IMR-90 (cell line): ENCODE measurements at regions not wholly inside any gene's neighbourhood (a gene's known extent, or its start where the extent isn't known, plus 50 kb on each side); places are given as distances from the start of the nearest gene placed in this dataset.
A peak's percentile ranks its signal among the peaks of the same experiment; 100 is the strongest.

Experiments
- ATAC-seq: fragments of 200-7000 bp; cut with Tn5 transposase; 2 replicates; pipeline ENCODE4 v1.9.1; 2020; ENCODE audit warnings: low read depth, mild to moderate bottlenecking, moderate library complexity
- BruUV-seq: library from RNA; stranded (reverse); fragments of 400-500 nt; replicated peaks from 2 replicates; lab custom pipeline; 2021; lab: Mats Ljungman, UMichigan
- CTCF ChIA-PET: fragments of 300-600 bp; formaldehyde crosslinking; extraction: SDS; loops from one replicate; lab custom pipeline; 2021; ENCODE audit warnings: antibody characterized with exemption; lab: Yijun Ruan, JAX
- POLR2A ChIA-PET: fragments of 300-600 bp; sonication (Branson Sonifier 250); formaldehyde crosslinking; loops from one replicate; lab custom pipeline; 2022; ENCODE audit warnings: antibody characterized with exemption; ENCODE audit not compliant: unreplicated experiment; lab: Charles Lee
- DNase-seq: peaks from one replicate; pipeline ENCODE4 v3.0.0; 2013
- H2AFZ ChIP-seq: replicated peaks from 2 replicates; pipeline ENCODE3; 2013; ENCODE audit warnings: low read length, mild to moderate bottlenecking; ENCODE audit not compliant: poor library complexity
- H2AK5ac ChIP-seq: 2 replicates; pipeline ENCODE4 v1.6.1; 2013; ENCODE audit warnings: low read depth, low read length, inconsistent platforms
- H2AK9ac ChIP-seq: replicated peaks from 2 replicates; pipeline ENCODE3; 2013; ENCODE audit warnings: mild to moderate bottlenecking, low read depth, low read length, moderate library complexity; ENCODE audit not compliant: poor library complexity
- H2BK120ac ChIP-seq: 2 replicates; pipeline ENCODE4 v1.6.1; 2013; ENCODE audit warnings: low read depth, low read length, inconsistent platforms
- H2BK15ac ChIP-seq: 3 replicates; pipeline ENCODE4 v1.6.1; 2013; ENCODE audit warnings: low read depth, low read length, inconsistent platforms
- H2BK20ac ChIP-seq: 2 replicates; pipeline ENCODE4 v1.6.1; 2013; ENCODE audit warnings: low read depth, mild to moderate bottlenecking, inconsistent platforms, low read length, moderate library complexity
- H2BK5ac ChIP-seq: 2 replicates; pipeline ENCODE4 v1.6.1; 2013; ENCODE audit warnings: mild to moderate bottlenecking, low read depth, low read length, inconsistent platforms; ENCODE audit not compliant: poor library complexity, severe bottlenecking
- H3K14ac ChIP-seq: replicated peaks from 2 replicates; pipeline ENCODE4 v1.6.1; 2013; ENCODE audit warnings: low read depth, low read length, inconsistent platforms
- H3K18ac ChIP-seq: 2 replicates; pipeline ENCODE4 v1.6.1; 2013; ENCODE audit warnings: low read depth, low read length, control low read depth
- H3K23ac ChIP-seq: 2 replicates; pipeline ENCODE4 v1.6.1; 2013; ENCODE audit warnings: low read depth, low read length, inconsistent platforms
- H3K27ac ChIP-seq: 2 replicates; pipeline ENCODE4 v1.5.1; 2013; ENCODE audit warnings: mild to moderate bottlenecking, control low read depth, low read length; ENCODE audit not compliant: insufficient read depth
- H3K27me3 ChIP-seq: 2 replicates; pipeline ENCODE4 v1.6.1; 2013; ENCODE audit warnings: low read length; ENCODE audit not compliant: control insufficient read depth, insufficient read depth
- H3K36me3 ChIP-seq: 2 replicates; pipeline ENCODE4 v1.6.1; 2013; ENCODE audit warnings: low read length, mixed read lengths; ENCODE audit not compliant: control insufficient read depth, insufficient read depth
- H3K4ac ChIP-seq: 2 replicates; pipeline ENCODE4 v1.6.1; 2013; ENCODE audit warnings: low read depth, low read length, inconsistent platforms
- H3K4me1 ChIP-seq: 2 replicates; pipeline ENCODE4 v1.6.1; 2013; ENCODE audit warnings: low read length, mixed read lengths; ENCODE audit not compliant: control insufficient read depth, insufficient read depth
- H3K4me2 ChIP-seq: 2 replicates; pipeline ENCODE4 v1.6.1; 2013; ENCODE audit warnings: low read depth, mild to moderate bottlenecking, control low read depth, low read length, moderate library complexity
- H3K4me3 ChIP-seq: 2 replicates; pipeline ENCODE4 v1.5.1; 2013; ENCODE audit warnings: low read depth, mild to moderate bottlenecking, control low read depth, low read length, moderate library complexity; ENCODE audit not compliant: insufficient read depth
- H3K56ac ChIP-seq: 2 replicates; pipeline ENCODE4 v1.6.1; 2013; ENCODE audit warnings: low read length, inconsistent platforms; ENCODE audit not compliant: insufficient read depth; ENCODE audit errors: extremely low read depth
- H3K79me1 ChIP-seq, 2 experiments: 2 replicates each; pipeline ENCODE4 v1.6.1; 2013; ENCODE audit warnings: low read length in 2 of 2, inconsistent platforms in 1 of 2, low read depth in 1 of 2
- H3K9ac ChIP-seq: 2 replicates; pipeline ENCODE4 v1.6.1; 2013; ENCODE audit warnings: low read depth, low read length, control low read depth
- H3K9me1 ChIP-seq: 2 replicates; pipeline ENCODE4 v1.6.1; 2013; ENCODE audit warnings: low read length, inconsistent platforms; ENCODE audit not compliant: insufficient read depth
- H3K9me3 ChIP-seq: 2 replicates; pipeline ENCODE4 v1.6.1; 2013; ENCODE audit warnings: low read length; ENCODE audit not compliant: control insufficient read depth, insufficient read depth
- H4K20me1 ChIP-seq: 2 replicates; pipeline ENCODE4 v1.6.1; 2013; ENCODE audit warnings: low read length, inconsistent platforms; ENCODE audit not compliant: insufficient read depth
- H4K5ac ChIP-seq: 2 replicates; pipeline ENCODE4 v1.6.1; 2013; ENCODE audit warnings: mild to moderate bottlenecking, low read depth, low read length, control low read depth
- H4K8ac ChIP-seq, 2 experiments: 2 replicates each; pipeline ENCODE4 v1.6.1; 2013; ENCODE audit warnings: low read depth in 2 of 2, low read length in 2 of 2, control low read depth in 1 of 2, inconsistent platforms in 1 of 2
- H4K91ac ChIP-seq: 2 replicates; pipeline ENCODE4 v1.6.1; 2013; ENCODE audit warnings: low read depth, low read length, inconsistent platforms; ENCODE audit not compliant: insufficient read depth
- CEBPB ChIP-seq: IDR thresholded peaks from 2 replicates; pipeline ENCODE4 v1.6.1; 2012; ENCODE audit warnings: low read depth, low read length, improper control_type of control experiment
- FOS ChIP-seq: fragments of 150-350 bp; IDR thresholded peaks from 2 replicates; pipeline ENCODE4 v1.6.1; 2016; ENCODE audit warnings: low read depth, low read length
- WGBS, 2 experiments: methylation state at CpG; one replicate each; pipeline versions ENCODE4 v1.1.5 to v1.1.7; 2013; ENCODE audit warnings: missing lambda C conversion rate in 2 of 2; ENCODE audit not compliant: insufficient read length in 1 of 2; ENCODE audit errors: extremely low coverage in 2 of 2; 5-methylcytosine and 5-hydroxymethylcytosine counted together
- dilution Hi-C: fragments of 300-500 bp; cut with HindIII; formaldehyde crosslinking; loops from one replicate; pipeline ENCODE4 v1.14.3; 2018; ENCODE audit warnings: low sequenced_read_pairs; ENCODE audit not compliant: unreplicated experiment
- in situ Hi-C: fragments of 300-500 bp; cut with MboI; formaldehyde crosslinking; loops from 3 replicates; pipeline ENCODE4 v1.14.3; 2019; ENCODE audit warnings: low sequenced_read_pairs, inconsistent platforms, mixed read lengths
- intact Hi-C: fragments of 100-400 bp; cut with micrococcal nuclease; formaldehyde crosslinking; loops from 2 replicates; pipeline ENCODE4 v1.10.0; 2022

- peaks cover 4% of the 10 kb centered on the region for H3K9me1 ChIP-seq
- no peak overlapping the region for H3K4me3 ChIP-seq
- H3K27ac ChIP-seq, result no peak overlapping the region
- no peak for ATAC-seq
- no peak overlapping the region for H2AK5ac ChIP-seq
- H3K18ac ChIP-seq, result no peak overlapping the region
- dilution Hi-C loops, result no loop called here
- ChIA-PET POLR2A (no interaction called here), CTCF (interaction anchor here (0.6 to 1.2 kb wide), 2 partner anchors 9 to 46 kb away, joined by 3 to 4 read pairs; no protein-coding TSS in a partner anchor)
- WGBS, 2 experiments, result no CpG with 5 or more reads among the region's 1 CpG
- H4K20me1 ChIP-seq, result no peaks in the 10 kb centered on the region
- no peak overlapping the region for H2BK5ac ChIP-seq
- H3K27me3 ChIP-seq, result no peaks in the 10 kb centered on the region
- 0 out of 2 replicates have a peak overlapping the region, but pooled peaks have one; percentile 18 for H2BK20ac ChIP-seq
- peaks cover 21% of the 10 kb centered on the region for H3K4me1 ChIP-seq
- no peak overlapping the region for H3K4me2 ChIP-seq
- H4K91ac ChIP-seq, result no peak overlapping the region
- H3K14ac ChIP-seq, result no peak overlapping the region
- H3K9me3 ChIP-seq, result no peaks in the 10 kb centered on the region
- no peak overlapping the region for H2BK120ac ChIP-seq
- H4K8ac ChIP-seq, result no peak overlapping the region
- no peak overlapping the region for H2AFZ ChIP-seq
- H4K5ac ChIP-seq, result no peak overlapping the region
- BruUV-seq, result no TSS peak
- intact Hi-C loops, result no loop called here
- no peak overlapping the region for H3K4ac ChIP-seq
- in situ Hi-C loops, result no loop called here
- no peak overlapping the region for H3K9ac ChIP-seq
- TF ChIP-seq CEBPB, result 0 out of 2 replicates have a peak, but pooled peaks have one; percentile 45
- no peak for TF ChIP-seq FOS
- H2BK15ac ChIP-seq, result no peak overlapping the region
- peaks cover 2% of the 10 kb centered on the region; the same call in 1 of the 2 replicates for H3K36me3 ChIP-seq
- no peak overlapping the region for H3K23ac ChIP-seq
- no peak overlapping the region for H3K56ac ChIP-seq
- no peak for DNase-seq
- H2AK9ac ChIP-seq, result no peak overlapping the region
- H3K79me1 ChIP-seq, result peaks cover 0 to 8% of the 10 kb centered on the region in 2 experiments; a peak in 2 of 4 replicates
Observed at GRCh38 chr15:96264351-96264798, 66.1 kb upstream of the NR2F2 start.
